Activated CD4-positive, alpha-beta memory T cell treated with anti-CD3 and anti-CD28 coated beads, Interleukin-2, amount 10 ng/mL, durations not matched to agents 7 days and 5 days (primary cell): ENCODE measurements at regions not wholly inside any gene's neighbourhood (a gene's known extent, or its start where the extent isn't known, plus 50 kb on each side); places are given as distances from the start of the nearest gene placed in this dataset.

Source experiments
- CTCF ChIA-PET: fragments of 350-600 bp; sonication (Branson Sonifier 250); formaldehyde crosslinking; loops from one replicate; lab custom pipeline; 2021; ENCODE audit warnings: antibody characterized with exemption, inconsistent platforms; lab: Charles Lee
- POLR2A ChIA-PET: fragments of 350-600 bp; sonication (Branson Sonifier 250); formaldehyde crosslinking; loops from one replicate; lab custom pipeline; 2021; ENCODE audit warnings: antibody characterized with exemption; lab: Charles Lee
- DNase-seq: peaks from one replicate; pipeline ENCODE4 v3.0.0-alpha.2; 2020
- H3K27ac Mint-ChIP-seq: one replicate; pipeline ENCODE4 v1.8.0; 2021; ENCODE audit warnings: mild to moderate bottlenecking, mixed read lengths
- H3K27me3 Mint-ChIP-seq: one replicate; pipeline ENCODE4 v1.8.0; 2021; ENCODE audit warnings: mixed read lengths
- H3K36me3 Mint-ChIP-seq: one replicate; pipeline ENCODE4 v1.8.0; 2021; ENCODE audit warnings: low read depth, mixed read lengths
- H3K4me1 Mint-ChIP-seq: one replicate; pipeline ENCODE4 v1.8.0; 2021; ENCODE audit warnings: mixed read lengths
- H3K4me3 Mint-ChIP-seq: one replicate; pipeline ENCODE4 v1.8.0; 2021; ENCODE audit warnings: mild to moderate bottlenecking, mixed read lengths
- H3K9me3 Mint-ChIP-seq: one replicate; pipeline ENCODE4 v1.8.0; 2021; ENCODE audit warnings: mixed read lengths

- CTCF ChIA-PET = no interaction called here
- no peak overlapping the region for H3K4me3 Mint-ChIP-seq
Observed at GRCh38 chr2:136487421-136487820, 277.9 kb upstream of the THSD7B start.

DNA sequence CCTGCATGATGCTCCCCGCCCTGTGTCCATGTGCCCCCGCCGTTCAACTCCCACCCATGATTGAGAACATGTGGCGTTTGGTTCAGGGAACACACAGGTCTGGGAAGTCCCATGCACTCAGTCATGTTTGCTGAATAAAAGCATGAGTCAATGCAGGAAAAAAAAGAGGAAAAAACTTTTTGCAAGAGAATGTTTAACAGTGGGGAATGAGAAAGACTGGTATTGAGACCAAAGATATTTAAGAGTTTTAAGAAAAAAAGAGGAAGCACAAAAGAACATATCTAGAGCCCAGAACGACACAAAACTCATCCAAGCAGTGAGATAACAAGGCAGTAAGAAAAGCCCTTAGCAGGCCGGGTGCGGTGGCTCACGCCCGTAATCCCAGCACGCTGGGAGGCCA, 279.2 kb upstream of the THSD7B start:
- Mint-ChIP-seq H3K4me1 (no peaks in the 10 kb centered on the region), H3K4me3 (no peak overlapping the region), H3K36me3 (no peaks in the 10 kb centered on the region), H3K27me3 (peaks cover 2% of the 10 kb centered on the region), H3K27ac (no peak overlapping the region), H3K9me3 (no peaks in the 10 kb centered on the region)
- ChIA-PET CTCF (no interaction called here), POLR2A (no interaction called here)
- DNase-seq = no peak

More at GRCh38 chr2:136487421-136487820, 277.9 kb upstream of the THSD7B start:
- no peak overlapping the region for H3K27ac Mint-ChIP-seq
- H3K36me3 Mint-ChIP-seq = no peaks in the 10 kb centered on the region
- H3K27me3 Mint-ChIP-seq = peaks cover 8% of the 10 kb centered on the region
- no peaks in the 10 kb centered on the region for H3K9me3 Mint-ChIP-seq
- no peak for DNase-seq
- POLR2A ChIA-PET = no interaction called here
- no peaks in the 10 kb centered on the region for H3K4me1 Mint-ChIP-seq

- CTCF ChIA-PET = no interaction called here
- POLR2A ChIA-PET = no interaction called here
- H3K4me3 Mint-ChIP-seq = no peak overlapping the region
- no peak for DNase-seq
- no peaks in the 10 kb centered on the region for H3K36me3 Mint-ChIP-seq
- H3K4me1 Mint-ChIP-seq = no peaks in the 10 kb centered on the region
- H3K27me3 Mint-ChIP-seq = peaks cover 2% of the 10 kb centered on the region
- H3K27ac Mint-ChIP-seq = no peak overlapping the region
- H3K9me3 Mint-ChIP-seq = peaks cover 2% of the 10 kb centered on the region
Observed at GRCh38 chr2:136482966-136483365, 282.4 kb upstream of the THSD7B start.

DNA sequence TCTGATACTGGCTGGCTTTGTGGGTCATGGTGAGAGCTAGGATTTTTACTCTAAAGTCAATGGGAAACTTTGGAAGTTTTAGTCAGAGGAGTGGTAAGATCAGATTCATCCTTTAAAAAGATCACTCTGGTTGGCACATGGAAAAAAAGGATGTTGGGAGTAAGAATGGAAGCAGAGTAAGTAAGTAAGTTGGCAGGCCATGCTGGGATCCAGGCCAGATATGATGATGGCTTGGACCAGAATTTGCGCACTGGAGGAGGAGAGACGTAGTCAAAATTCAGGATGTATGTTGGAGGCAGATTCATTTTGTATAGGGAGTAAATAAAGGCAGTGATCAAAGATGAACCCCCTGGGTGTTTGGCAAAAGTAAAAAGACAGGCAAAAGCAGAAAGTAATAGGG, 283.3 kb upstream of the THSD7B start:
- Mint-ChIP-seq H3K9me3 (peaks cover 2% of the 10 kb centered on the region), H3K27me3 (peaks cover 3% of the 10 kb centered on the region), H3K4me3 (no peak overlapping the region), H3K4me1 (no peaks in the 10 kb centered on the region), H3K27ac (no peak overlapping the region), H3K36me3 (no peaks in the 10 kb centered on the region)
- ChIA-PET POLR2A (no interaction called here), CTCF (no interaction called here)
- no peak for DNase-seq

DNA sequence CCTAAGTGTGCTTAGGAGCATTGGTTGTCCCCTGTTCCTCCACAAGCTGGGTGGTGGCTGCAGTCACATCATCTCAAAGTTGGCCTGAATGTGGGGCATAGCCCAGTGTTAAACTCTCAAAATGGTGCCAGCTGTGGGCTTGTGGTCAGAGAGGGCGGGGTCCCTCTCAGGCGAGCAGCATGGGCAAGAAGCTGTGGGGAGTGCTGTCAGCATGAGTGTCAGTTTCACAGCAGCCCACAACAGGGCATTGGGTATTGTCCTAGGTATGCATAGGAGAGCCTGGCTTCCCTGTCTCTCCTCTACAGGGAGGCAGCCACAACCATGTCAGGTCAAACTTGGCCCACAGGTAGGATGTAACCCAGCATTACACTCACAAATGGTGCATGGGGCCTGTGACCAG, 285.6 kb upstream of the THSD7B start:
- ChIA-PET CTCF (no interaction called here), POLR2A (no interaction called here)
- H3K9me3 Mint-ChIP-seq = peaks cover 2% of the 10 kb centered on the region
- H3K4me3 Mint-ChIP-seq = no peak overlapping the region
- H3K36me3 Mint-ChIP-seq = no peaks in the 10 kb centered on the region
- no peak overlapping the region for H3K27ac Mint-ChIP-seq
- DNase-seq = no peak
- peaks cover 5% of the 10 kb centered on the region for H3K27me3 Mint-ChIP-seq
- no peaks in the 10 kb centered on the region for H3K4me1 Mint-ChIP-seq

- ChIA-PET CTCF (no interaction called here), POLR2A (no interaction called here)
- no peak for DNase-seq
- no peak overlapping the region for H3K27ac Mint-ChIP-seq
- H3K27me3 Mint-ChIP-seq = peaks cover 20% of the 10 kb centered on the region
- no peaks in the 10 kb centered on the region for H3K9me3 Mint-ChIP-seq
- H3K4me1 Mint-ChIP-seq = no peaks in the 10 kb centered on the region
- H3K4me3 Mint-ChIP-seq = no peak overlapping the region
- H3K36me3 Mint-ChIP-seq = no peaks in the 10 kb centered on the region
Observed at GRCh38 chr2:136468799-136469369, 296.5 kb upstream of the THSD7B start.

GRCh38 chr2:136452528-136452927, 312.8 kb upstream of the THSD7B start:
- no peaks in the 10 kb centered on the region for H3K36me3 Mint-ChIP-seq
- POLR2A ChIA-PET = no interaction called here
- no peaks in the 10 kb centered on the region for H3K9me3 Mint-ChIP-seq
- CTCF ChIA-PET = no interaction called here
- H3K27me3 Mint-ChIP-seq = peaks cover 48% of the 10 kb centered on the region
- DNase-seq = no peak
- no peak overlapping the region for H3K27ac Mint-ChIP-seq
- no peaks in the 10 kb centered on the region for H3K4me1 Mint-ChIP-seq
- H3K4me3 Mint-ChIP-seq = no peak overlapping the region

DNA sequence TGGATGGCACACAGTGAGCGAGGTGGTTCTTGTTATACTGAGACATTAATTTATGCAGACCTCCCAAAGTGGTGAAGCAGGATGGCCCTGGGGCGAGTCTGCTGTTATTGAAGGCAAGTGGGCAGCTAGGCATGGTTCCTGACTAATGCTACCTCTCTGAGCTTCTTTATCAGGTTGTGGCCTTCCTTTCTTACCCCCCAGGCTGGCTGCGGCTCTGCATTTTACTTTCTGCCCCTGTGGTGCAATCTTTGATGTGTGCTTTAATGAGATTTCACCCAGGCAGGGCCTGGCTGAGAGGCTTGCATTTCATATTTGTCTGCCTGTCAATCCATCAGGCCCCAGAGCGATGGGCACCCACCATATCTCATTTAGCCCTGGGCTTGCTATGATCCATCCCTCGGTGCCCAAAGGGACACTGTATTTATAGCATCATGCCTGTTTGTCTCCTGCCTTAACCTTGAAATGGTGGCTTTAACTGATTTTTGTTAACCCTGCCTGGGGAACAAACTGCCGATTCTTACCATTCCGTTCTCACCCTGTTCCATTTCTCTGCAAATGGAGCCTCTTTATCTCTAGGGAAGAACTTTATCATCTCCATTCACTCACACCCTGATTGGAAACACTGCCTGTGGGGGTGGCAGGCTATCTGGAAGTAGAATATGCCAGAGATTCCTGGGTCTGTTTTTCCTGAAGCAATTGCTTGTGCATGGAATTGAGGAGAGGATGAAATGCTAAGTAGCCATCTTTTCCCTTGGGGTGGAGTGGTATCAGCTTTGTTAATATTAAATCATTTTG, 316.2 kb upstream of the THSD7B start:
- Mint-ChIP-seq H3K27ac (no peak overlapping the region), H3K4me3 (no peak overlapping the region), H3K4me1 (no peaks in the 10 kb centered on the region), H3K27me3 (peaks cover 37% of the 10 kb centered on the region), H3K36me3 (no peaks in the 10 kb centered on the region), H3K9me3 (no peaks in the 10 kb centered on the region)
- POLR2A ChIA-PET = no interaction called here
- DNase-seq = no peak
- CTCF ChIA-PET = no interaction called here

DNA sequence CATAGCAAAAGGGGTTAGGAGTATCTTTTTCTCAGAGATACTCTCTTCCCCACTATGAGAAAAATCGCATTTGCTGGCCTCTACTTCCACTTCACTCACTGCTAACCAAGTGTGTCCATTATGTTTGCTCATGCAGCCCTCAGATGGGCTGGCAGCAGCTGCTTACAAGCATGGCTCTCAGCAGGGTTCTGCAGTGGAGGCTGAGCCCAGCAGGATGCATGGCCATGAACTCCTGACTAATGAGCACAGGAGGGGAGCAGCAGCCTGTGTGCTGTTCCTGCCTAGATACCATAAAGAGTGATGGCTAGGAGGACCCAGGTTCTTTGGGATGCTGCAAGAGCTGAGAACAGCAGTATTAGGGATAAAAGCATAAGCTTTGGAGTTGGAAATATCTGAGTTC, 316.9 kb upstream of the THSD7B start:
- no peak overlapping the region for H3K4me3 Mint-ChIP-seq
- DNase-seq = no peak
- H3K27ac Mint-ChIP-seq = no peak overlapping the region
- H3K4me1 Mint-ChIP-seq = no peaks in the 10 kb centered on the region
- H3K27me3 Mint-ChIP-seq = peaks cover 33% of the 10 kb centered on the region
- POLR2A ChIA-PET = no interaction called here
- CTCF ChIA-PET = no interaction called here
- H3K36me3 Mint-ChIP-seq = no peaks in the 10 kb centered on the region
- no peaks in the 10 kb centered on the region for H3K9me3 Mint-ChIP-seq

GRCh38 chr2:136444323-136444722, 321.0 kb upstream of the THSD7B start:
- no peak for DNase-seq
- Mint-ChIP-seq H3K4me1 (no peaks in the 10 kb centered on the region), H3K27me3 (peaks cover 17% of the 10 kb centered on the region), H3K4me3 (no peak overlapping the region), H3K27ac (no peak overlapping the region), H3K36me3 (no peaks in the 10 kb centered on the region), H3K9me3 (no peaks in the 10 kb centered on the region)
- POLR2A ChIA-PET = no interaction called here
- CTCF ChIA-PET = no interaction called here

DNA sequence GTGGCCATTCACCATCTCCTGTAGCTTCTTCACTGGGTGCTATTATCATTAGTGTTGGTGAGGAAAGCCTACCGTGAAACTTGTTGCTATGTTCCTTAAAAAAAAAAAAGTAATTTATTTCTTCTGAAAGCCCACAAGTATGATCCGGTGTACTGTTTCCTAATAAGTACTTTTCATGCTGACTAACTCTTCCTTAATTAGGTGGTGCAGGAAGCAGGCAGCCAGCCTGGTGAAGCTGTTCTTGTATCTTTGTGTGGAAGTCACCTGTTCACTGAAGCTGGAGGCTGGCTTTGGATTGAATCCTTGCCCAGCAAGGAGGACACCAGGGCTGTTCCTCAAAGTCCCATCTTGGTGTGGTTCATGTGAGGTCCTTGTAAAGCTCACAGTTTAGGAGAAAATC, 321.7 kb upstream of the THSD7B start:
- Mint-ChIP-seq H3K27ac (no peak overlapping the region), H3K4me3 (no peak overlapping the region), H3K36me3 (no peaks in the 10 kb centered on the region), H3K9me3 (no peaks in the 10 kb centered on the region), H3K4me1 (no peaks in the 10 kb centered on the region), H3K27me3 (peaks cover 18% of the 10 kb centered on the region)
- DNase-seq = no peak
- ChIA-PET POLR2A (no interaction called here), CTCF (no interaction called here)

GRCh38 chr2:136441979-136442714, 323.2 kb upstream of the THSD7B start:
- Mint-ChIP-seq H3K4me3 (no peak overlapping the region), H3K4me1 (no peaks in the 10 kb centered on the region), H3K27me3 (peaks cover 10% of the 10 kb centered on the region), H3K27ac (no peak overlapping the region), H3K36me3 (no peaks in the 10 kb centered on the region), H3K9me3 (no peaks in the 10 kb centered on the region)
- CTCF ChIA-PET = no interaction called here
- POLR2A ChIA-PET = no interaction called here
- DNase-seq = no peak

DNA sequence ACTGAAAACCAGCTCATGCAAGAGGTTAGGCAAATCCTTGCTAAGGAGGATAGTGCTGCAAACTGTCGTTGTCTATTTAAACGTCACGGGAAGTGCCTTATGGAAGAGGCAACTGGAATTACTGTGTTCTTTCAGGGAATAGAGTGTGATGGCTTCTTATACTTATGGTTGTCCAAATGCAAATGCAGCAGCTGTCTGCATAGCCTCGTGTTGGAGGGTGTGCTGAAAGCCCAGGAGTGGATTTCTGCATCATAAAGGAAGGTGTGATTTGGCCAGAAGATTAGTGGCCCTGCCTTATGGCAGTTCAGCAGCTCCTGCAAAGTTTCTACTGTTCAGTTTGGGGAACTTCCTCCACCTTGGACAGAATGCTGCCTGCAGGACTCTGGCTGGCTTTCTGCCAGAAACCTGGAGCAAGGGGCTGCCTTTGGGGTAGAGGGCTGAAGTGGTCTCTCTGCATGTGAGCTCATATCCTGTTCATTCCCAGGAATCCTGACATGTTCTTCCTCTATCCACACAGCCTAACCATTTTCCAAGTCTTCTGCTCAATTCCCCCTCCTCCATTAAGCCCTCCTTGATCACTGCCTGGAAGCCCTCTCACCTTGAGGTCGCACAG, 321.2 kb upstream of the CXCR4 start:
- Mint-ChIP-seq H3K36me3 (no peaks in the 10 kb centered on the region), H3K4me3 (no peak overlapping the region), H3K27ac (no peak overlapping the region), H3K4me1 (no peaks in the 10 kb centered on the region), H3K9me3 (no peaks in the 10 kb centered on the region), H3K27me3 (peaks cover 10% of the 10 kb centered on the region)
- ChIA-PET CTCF (no interaction called here), POLR2A (no interaction called here)
- no peak for DNase-seq
